Mammary epithelial cell (primary cell): ENCODE measurements at regions not wholly inside any gene's neighbourhood (a gene's known extent, or its start where the extent isn't known, plus 50 kb on each side); places are given as distances from the start of the nearest gene placed in this dataset.

Experiments used
- CTCF ChIP-seq, 2 donors: IDR thresholded peaks in 1 of 2; conservative IDR thresholded peaks in 1 of 2; 2 replicates each; pipeline ENCODE4 v1.5.1; 2011 to 2012; ENCODE audit warnings: inconsistent platforms in 2 of 2, low read length in 2 of 2, mild to moderate bottlenecking in 2 of 2, control low read depth in 1 of 2, low read depth in 1 of 2; ENCODE audit not compliant: insufficient read depth in 1 of 2; ENCODE audit errors: extremely low read depth in 1 of 2
- EZH2 ChIP-seq: IDR thresholded peaks from 2 replicates; pipeline ENCODE4 v1.6.1; 2012; ENCODE audit warnings: low read length, inconsistent platforms, borderline replicate concordance

GRCh38 chr5:86460519-86460918 is 157.2 kb upstream of the COX7C start:
- TF ChIP-seq EZH2, result no peak
- no peak for TF ChIP-seq CTCF (conservative IDR thresholded peaks at IDR 0.05 in 1 of 2, IDR thresholded peaks at IDR 0.05 in 1 of 2; ENCODE audit: extremely low read depth in 1 of 2, insufficient read depth in 1 of 2, low read depth in 1 of 2, low read length in 2 of 2)
